HG02970 (cell line): ENCODE measurements at regions not wholly inside any gene's neighbourhood (a gene's known extent, or its start where the extent isn't known, plus 50 kb on each side); places are given as distances from the start of the nearest gene placed in this dataset.

ENCODE experiments used
- ATAC-seq: cut with Tn5 transposase; IDR thresholded peaks from one replicate; pipeline ENCODE4 v1.9.1; 2021; ENCODE audit warnings: mild to moderate bottlenecking, moderate library complexity, moderate number of reproducible peaks; ENCODE audit not compliant: unreplicated experiment, low FRiP score

DNA sequence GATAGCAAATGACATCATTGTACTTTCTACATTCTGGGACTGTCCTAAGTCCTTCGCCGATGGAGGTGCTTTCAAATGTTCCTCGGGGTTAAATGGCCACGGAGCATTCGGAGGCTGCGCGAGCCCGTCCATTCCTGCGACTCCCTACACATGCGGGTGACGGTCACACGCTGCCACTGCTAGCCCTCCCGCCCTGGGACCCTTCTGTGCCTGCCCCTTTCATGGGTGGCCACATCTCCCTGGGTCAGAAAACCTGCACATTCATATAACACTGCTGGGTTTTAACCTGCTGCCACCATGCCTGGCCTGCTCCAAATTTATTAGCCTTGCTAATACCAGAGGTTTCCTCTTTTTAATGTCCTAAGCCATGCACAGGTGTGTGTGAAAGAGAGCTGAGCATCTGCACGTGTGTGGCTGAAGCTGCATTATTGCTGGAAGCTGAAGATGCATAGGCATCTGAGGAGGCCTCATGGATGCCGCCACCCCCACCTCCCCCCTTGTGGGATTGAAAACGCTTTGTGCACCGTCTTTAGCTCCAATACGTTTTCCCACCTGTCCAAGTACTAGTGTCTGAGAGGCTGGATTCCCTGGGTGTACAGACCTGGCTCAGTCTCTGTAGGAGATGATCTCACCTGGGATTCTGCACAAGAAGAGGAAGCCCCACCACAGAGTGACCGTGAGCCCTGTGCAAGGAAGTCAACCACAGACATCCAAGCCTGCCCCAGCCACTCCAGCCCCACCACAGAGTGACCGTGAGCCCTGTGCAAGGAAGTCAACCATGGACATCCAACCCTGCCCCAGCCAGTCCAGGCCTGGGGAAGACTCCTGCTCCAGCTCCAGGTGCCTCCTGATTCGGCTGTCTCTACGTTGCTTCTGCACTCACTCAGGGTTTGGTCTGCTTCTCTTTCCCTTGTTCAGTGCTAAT, 626.4 kb downstream of the BRD1 start:
- no peak for ATAC-seq

DNA sequence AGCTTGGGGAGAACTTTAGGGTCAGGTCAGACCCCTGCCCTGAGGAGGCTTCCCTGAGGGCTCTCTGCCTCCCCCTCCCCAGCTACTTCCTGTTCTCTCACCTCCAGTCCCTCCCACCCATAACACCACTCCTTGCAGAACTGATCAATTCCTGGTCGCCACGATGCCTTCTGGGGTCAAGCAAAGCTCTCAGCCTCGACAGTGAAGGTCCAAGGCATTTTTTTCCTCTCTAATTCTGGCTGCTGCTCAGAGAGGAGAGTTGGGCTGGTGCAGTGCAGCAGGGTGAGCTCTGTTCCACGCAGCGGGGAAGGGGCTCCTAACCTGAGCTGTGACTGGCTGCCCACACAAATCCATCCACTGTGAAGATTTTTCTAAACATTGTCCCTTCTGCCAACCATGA, 628.4 kb downstream of the BRD1 start:
- ATAC-seq = no peak

DNA sequence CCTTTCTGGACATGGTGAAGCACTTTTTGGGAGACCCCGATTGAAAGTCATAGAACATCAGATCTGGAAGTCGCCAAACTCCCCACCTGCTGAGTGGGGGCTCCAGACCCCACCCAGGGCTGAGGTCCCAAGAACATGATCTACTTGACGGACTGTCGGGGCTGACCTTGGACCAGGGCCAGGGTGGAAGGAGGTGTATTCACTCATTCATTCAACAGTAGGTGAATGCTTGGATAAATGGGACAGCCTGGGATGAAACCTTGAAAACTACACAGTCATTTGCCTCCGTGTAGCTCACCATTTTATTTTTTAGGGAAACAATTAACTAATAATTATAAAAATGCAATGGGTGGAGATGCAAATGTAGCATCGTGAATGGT, 629.0 kb downstream of the BRD1 start:
- no peak for ATAC-seq

DNA sequence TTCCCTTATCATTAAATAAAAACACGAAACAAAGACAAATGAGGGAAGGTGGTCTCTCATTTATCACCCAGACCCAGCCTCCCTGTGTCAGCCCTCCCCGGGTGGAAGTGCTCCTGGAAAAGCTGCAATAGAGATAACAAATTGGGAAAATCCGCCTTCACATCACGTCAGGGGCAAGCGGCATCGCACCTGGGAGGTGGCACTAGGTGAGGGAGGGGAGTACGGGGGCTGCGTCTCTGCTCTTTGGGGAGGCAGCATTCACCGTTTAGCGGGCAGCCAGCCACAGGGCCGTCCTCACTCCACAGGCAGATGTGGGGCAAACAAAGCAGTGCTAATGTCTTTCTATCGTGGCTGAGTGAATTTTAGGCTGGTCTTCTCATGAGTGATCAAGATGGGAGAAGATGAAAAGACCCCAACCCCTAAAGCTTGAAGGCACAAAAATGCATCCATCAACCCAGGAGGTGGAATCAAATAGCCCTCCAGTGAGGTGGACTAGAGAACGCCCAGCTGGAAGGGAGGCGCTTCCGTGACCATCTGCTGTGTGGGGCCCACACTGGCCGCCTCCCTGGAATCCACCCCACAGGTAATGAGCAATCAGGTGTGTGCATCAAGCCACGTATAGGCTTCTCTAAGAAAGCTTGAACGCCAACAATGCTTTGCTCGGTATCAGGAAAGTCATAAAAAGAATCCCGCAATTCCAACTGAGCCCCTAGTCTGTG, 629.5 kb downstream of the BRD1 start:
- ATAC-seq = no peak

GRCh38 chr22:49197505-49197904, 630.2 kb downstream of the BRD1 start:
- ATAC-seq = no peak

DNA sequence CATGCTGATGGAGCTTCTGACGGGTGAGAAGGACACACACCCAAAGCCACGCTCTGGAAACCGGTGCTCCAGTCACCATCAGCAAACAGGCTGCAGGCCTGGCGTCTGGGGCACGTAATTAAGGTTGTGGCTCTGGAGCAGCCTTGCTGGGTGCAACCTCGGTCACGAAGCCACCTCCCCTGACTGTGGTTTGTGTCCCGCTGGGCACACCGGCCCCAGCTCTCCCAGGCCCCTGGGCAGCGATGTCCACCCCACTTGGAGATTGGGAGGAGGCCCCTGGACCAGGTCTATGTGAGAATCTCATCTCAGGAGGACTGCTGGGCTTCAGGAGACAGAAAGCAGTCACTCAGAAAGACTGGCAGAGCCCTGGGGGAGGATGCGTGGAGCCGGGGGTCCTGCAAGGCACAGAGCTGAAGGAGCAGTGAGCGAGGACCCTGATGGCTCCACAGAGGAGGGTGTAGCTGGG, 631.6 kb downstream of the BRD1 start:
- ATAC-seq = no peak

DNA sequence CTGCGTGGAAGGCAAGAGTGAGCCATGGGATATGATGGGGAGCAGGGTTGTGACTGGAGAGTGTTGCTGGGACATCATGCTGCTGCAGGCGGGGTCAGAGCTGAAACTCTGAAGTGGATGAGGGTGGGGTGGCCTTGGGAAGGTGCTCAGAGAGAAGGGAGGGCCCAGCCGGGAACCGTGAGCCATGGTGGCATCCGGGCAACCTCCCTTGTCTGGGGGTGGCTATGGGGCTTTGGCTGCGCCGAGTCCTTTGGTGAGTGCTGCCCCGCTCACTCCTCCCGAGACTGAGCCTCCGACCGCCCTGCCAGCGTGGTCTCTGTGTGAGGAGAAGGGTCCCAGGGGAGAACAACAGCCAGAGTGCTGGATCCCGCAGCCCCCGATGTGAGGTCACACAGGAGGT, 632.0 kb downstream of the BRD1 start:
- no peak for ATAC-seq

GRCh38 chr22:49193901-49194465, 633.7 kb downstream of the BRD1 start:
- ATAC-seq = no peak

GRCh38 chr22:49193348-49193747, 634.3 kb downstream of the BRD1 start:
- ATAC-seq = no peak

GRCh38 chr22:49192857-49193250, 634.8 kb downstream of the BRD1 start:
- ATAC-seq = no peak

DNA sequence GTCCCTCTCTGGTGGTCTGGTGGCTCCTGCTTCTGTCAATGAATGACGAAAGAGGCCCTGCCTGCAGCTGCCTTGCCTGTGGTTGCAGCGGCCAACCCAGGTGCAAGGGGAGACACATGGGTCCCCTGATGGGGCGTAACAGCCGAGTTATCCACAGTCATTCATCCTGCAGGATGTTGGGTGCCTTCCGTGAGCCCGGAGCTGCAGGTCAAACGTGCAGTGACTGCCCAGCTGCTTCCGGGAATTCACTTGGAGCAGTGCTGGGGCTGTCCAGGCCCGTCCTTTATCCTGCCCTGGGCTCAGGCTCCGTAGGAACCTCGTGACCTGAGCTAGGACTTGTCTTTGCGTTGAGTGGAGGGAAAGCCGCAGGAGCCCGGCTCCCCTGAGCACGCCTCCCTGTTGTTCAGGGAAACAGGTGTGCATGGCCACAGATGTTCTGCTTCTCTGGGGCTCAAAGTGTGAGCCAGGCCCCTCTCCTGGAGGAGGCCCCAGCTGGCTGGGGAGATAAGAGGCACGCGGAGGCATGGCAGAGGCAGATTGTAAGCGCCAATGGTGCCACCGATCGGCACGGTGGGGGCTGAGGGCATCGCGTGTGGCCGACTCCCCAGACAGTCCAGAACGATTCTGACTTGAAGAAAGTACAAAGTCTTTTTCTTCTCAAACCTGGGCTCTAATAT, 635.4 kb downstream of the BRD1 start:
- ATAC-seq = no peak

- no peak for ATAC-seq
These were observed 636.1 kb downstream of the BRD1 start for GRCh38 chr22:49191506-49191980.

DNA sequence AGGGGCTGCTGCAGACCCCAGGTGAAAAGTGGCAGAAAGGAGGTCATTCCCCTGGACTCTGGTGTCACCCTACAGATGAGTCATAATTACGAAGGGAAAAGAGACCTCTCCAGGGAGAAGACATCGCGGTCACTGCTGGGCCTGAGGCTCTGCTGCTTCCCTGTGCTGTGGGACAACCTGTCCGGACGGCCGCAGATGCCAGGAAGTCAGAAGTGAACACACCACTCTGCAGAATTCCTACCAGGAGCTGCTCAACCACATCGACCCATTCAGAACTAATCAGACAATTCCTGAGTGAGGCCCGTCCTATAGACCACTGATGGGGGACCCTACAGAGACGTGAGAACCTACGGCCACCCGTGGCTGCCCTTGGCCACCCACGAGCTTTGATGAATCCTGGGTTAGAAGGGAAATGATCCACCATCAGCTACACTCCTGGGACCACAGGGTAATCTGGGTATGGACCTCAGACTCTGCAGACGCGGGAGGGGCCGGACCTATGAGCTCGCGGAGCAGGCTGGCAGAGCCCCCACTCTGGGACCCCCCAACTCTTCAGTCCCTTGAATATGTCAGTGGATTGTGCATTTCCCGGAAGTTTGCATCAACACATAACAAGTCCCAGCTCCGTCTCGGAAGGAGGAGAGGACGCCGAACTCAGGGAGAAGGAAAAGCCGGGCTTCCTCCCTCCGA, 636.7 kb downstream of the BRD1 start:
- no peak for ATAC-seq

- ATAC-seq = no peak
These were observed 637.8 kb downstream of the BRD1 start for GRCh38 chr22:49189871-49190270.

DNA sequence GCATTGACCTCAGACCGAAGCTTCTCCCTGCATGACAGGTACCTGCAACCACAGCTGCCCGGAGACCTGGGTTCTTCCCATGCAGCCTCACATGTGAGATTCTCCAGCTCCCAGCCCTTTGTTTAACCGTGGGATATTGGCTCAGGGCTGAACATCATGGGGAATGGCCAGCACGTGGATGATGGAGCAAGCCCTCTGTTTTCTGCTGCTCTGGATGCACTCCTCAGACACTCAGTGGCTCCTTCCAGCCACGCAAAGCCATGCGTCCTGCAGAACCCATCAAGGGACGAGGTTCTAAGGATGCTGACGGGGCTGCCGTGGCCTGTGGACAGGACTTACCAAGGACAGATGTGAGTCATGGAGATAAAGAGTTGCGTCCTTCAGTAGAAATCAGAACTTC, 639.1 kb downstream of the BRD1 start:
- no peak for ATAC-seq

DNA sequence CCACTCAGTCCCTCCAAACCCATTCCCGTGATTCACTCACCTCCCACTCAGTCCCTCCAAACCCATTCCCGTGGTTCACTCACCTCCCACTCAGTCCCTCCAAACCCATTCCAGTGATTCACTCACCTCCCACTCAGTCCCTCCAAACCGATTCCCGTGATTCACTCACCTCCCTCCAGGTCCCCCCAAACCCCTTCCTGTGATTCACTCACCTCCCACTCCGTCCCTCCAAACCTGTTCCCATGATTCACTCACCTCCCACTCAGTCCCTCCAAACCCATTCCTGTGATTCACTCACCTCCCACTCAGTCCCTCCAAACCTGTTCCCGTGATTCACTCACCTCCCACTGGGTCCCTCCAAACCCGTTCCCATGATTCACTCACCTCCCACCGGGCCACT, 639.6 kb downstream of the BRD1 start:
- no peak for ATAC-seq

DNA sequence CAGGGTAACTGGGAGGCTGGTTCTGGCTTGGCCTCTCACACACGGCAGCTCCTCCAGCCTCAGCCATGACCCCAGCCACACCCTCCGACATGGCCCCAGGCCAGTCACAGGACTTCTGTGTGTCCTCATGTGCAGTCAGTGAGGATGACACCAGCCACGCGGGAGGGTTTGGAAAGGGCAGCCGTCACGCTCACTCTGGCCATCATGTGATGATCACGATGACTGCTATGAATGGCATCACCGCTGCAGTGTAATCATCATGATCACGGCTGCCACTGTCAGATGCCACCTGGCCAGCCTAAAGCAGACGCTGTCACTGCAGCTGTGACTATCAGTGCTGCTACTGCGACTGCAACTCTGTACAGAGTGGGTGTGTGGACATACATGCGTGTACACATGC, 640.9 kb downstream of the BRD1 start:
- ATAC-seq = no peak

DNA sequence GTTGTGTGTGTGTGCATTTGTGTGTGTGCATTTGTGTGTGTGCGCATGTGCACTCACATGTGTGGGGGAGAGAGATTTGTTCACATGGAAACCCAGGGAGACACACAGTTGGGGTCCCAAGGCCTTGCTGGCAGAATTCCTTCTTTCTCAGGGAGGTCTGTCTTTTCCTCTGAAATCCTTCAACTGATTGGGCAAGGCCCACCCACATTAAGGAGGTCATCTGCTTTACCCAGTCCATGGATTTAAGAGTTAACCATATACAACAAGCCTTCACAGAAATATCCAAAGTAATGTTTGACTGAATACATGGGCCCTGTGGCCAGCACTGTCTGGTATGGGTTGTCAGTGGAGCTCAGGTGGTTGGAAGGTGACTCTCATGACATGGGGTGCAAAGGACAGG, 641.4 kb downstream of the BRD1 start:
- no peak for ATAC-seq

- no peak for ATAC-seq
These were observed 642.2 kb downstream of the BRD1 start for GRCh38 chr22:49185312-49185969.

DNA sequence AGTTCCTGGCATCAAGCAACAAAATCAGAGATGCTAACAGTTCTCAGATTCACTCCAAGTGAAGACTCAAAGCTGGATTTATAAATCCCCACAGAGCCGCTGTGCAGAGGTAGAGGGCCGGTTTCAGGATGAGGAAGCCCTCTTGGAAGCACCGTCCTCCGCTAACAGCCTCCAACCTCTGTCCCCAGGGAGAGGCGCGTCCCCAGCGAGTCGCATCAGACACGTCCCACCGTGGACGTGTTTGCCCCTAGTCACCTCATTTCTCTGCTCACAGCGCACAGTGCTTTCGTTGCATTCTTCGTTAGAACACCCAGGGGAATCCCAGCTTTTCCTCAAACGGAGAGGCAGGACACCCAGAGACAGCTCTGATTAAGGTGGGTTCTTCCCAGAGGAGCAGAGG, 642.9 kb downstream of the BRD1 start:
- no peak for ATAC-seq
